CD14-positive monocyte (primary cell): ENCODE measurements at regions not wholly inside any gene's neighbourhood (a gene's known extent, or its start where the extent isn't known, plus 50 kb on each side); places are given as distances from the start of the nearest gene placed in this dataset.

ENCODE experiments used
- DNase-seq, 3 donors: peaks; one replicate each; pipeline ENCODE4 v3.0.0-alpha.2; 2011 to 2022
- H2AFZ ChIP-seq: 2 replicates; pipeline ENCODE4 v1.6.0; 2012; ENCODE audit warnings: mild to moderate bottlenecking, low read depth, low read length, inconsistent platforms; ENCODE audit not compliant: insufficient read depth, poor library complexity, severe bottlenecking
- H3K27ac ChIP-seq, 2 donors: 1 replicate in 1 of 2; 2 replicates in 1 of 2; pipeline ENCODE4 v1.5.1; 2012 to 2013; ENCODE audit warnings: low read length in 2 of 2, control low read depth in 1 of 2, inconsistent platforms in 1 of 2, low read depth in 1 of 2, mild to moderate bottlenecking in 1 of 2
- H3K27me3 ChIP-seq, 2 donors: one replicate each; pipeline versions ENCODE4 v1.6.0 to v1.6.1; 2011 to 2013; ENCODE audit warnings: low read length in 2 of 2; ENCODE audit not compliant: control insufficient read depth in 2 of 2, insufficient read depth in 2 of 2
- H3K36me3 ChIP-seq, 2 donors: replicated peaks in 1 of 2; 1 replicate in 1 of 2; 2 replicates in 1 of 2; pipeline versions ENCODE4 v1.5.1 to v1.6.1; 2012 to 2013; ENCODE audit warnings: low read length in 2 of 2, control low read depth in 1 of 2, inconsistent platforms in 1 of 2, mild to moderate bottlenecking in 1 of 2; ENCODE audit not compliant: insufficient read depth in 2 of 2, control insufficient read depth in 1 of 2
- H3K4me1 ChIP-seq, 2 donors: 1 replicate in 1 of 2; 2 replicates in 1 of 2; pipeline versions ENCODE4 v1.5.1 to v1.6.1; 2012 to 2013; ENCODE audit warnings: low read length in 2 of 2, control low read depth in 1 of 2, inconsistent platforms in 1 of 2, mild to moderate bottlenecking in 1 of 2, moderate library complexity in 1 of 2; ENCODE audit not compliant: insufficient read depth in 2 of 2, control insufficient read depth in 1 of 2
- H3K4me2 ChIP-seq: replicated peaks from 2 replicates; pipeline ENCODE3; 2012; ENCODE audit warnings: low read length, moderate library complexity, mild to moderate bottlenecking; ENCODE audit not compliant: poor library complexity, severe bottlenecking; ENCODE audit errors: extremely low read depth
- H3K4me3 ChIP-seq, 3 experiments: fragments of 200-600 bp in 1 of 3; sonication (generic) in 1 of 3; replicated peaks in 1 of 3; 1 replicate in 2 of 3; 2 replicates in 1 of 3; pipeline ENCODE4 v1.5.1; 2011 to 2013; ENCODE audit warnings: low read length in 3 of 3, mild to moderate bottlenecking in 3 of 3, control low read depth in 2 of 3, low read depth in 2 of 3, inconsistent platforms in 1 of 3, moderate library complexity in 1 of 3
- H3K79me2 ChIP-seq: 2 replicates; pipeline ENCODE4 v1.6.0; 2012; ENCODE audit warnings: mild to moderate bottlenecking, control low read depth, inconsistent platforms, low read length, moderate library complexity; ENCODE audit not compliant: insufficient read depth
- H3K9ac ChIP-seq: 2 replicates; pipeline ENCODE4 v1.6.0; 2017; ENCODE audit warnings: low read length, mild to moderate bottlenecking; ENCODE audit not compliant: insufficient read depth, poor library complexity, severe bottlenecking
- H3K9me3 ChIP-seq, 2 donors: replicated peaks in 1 of 2; 1 replicate in 1 of 2; 2 replicates in 1 of 2; pipeline versions ENCODE4 v1.5.1 to v1.6.1; 2012 to 2013; ENCODE audit warnings: low read length in 2 of 2, control low read depth in 1 of 2; ENCODE audit not compliant: control insufficient read depth in 1 of 2, insufficient read depth in 1 of 2
- H4K20me1 ChIP-seq: 2 replicates; pipeline ENCODE4 v1.6.0; 2012; ENCODE audit warnings: mild to moderate bottlenecking, low read length, control low read depth, moderate library complexity; ENCODE audit not compliant: insufficient read depth
- H3K27ac Mint-ChIP-seq, 7 donors: one replicate each; pipeline ENCODE4 v1.8.0; 2020; ENCODE audit warnings: mild to moderate bottlenecking in 7 of 7, mixed read lengths in 7 of 7, moderate library complexity in 6 of 7, inconsistent platforms in 2 of 7
- H3K27me3 Mint-ChIP-seq, 3 donors: one replicate each; pipeline ENCODE4 v1.8.0; 2021 to 2022; ENCODE audit warnings: low read depth in 3 of 3, mild to moderate bottlenecking in 3 of 3, mixed read lengths in 3 of 3, moderate library complexity in 3 of 3, inconsistent platforms in 1 of 3
- H3K36me3 Mint-ChIP-seq, 2 donors: one replicate each; pipeline ENCODE4 v1.8.0; 2020; ENCODE audit warnings: mixed read lengths in 2 of 2, inconsistent platforms in 1 of 2, mild to moderate bottlenecking in 1 of 2
- H3K4me1 Mint-ChIP-seq: one replicate; pipeline ENCODE4 v1.8.0; 2020; ENCODE audit warnings: mild to moderate bottlenecking, mixed read lengths
- H3K4me3 Mint-ChIP-seq, 2 donors: one replicate each; pipeline ENCODE4 v1.8.0; 2020; ENCODE audit warnings: mild to moderate bottlenecking in 2 of 2, mixed read lengths in 2 of 2, moderate library complexity in 1 of 2
- H3K9me3 Mint-ChIP-seq, 7 donors: one replicate each; pipeline ENCODE4 v1.8.0; 2020 to 2022; ENCODE audit warnings: mixed read lengths in 7 of 7, mild to moderate bottlenecking in 6 of 7, moderate library complexity in 6 of 7, inconsistent platforms in 2 of 7
- CTCF ChIP-seq: fragments of 200-600 bp; IDR thresholded peaks from one replicate; pipeline ENCODE4 v1.8.0; 2022; ENCODE audit warnings: antibody characterized with exemption, mild to moderate bottlenecking
- WGBS: methylation state at CpG from one replicate; pipeline ENCODE4 v1.1.5; 2013; ENCODE audit warnings: missing lambda C conversion rate; ENCODE audit not compliant: insufficient coverage; 5-methylcytosine and 5-hydroxymethylcytosine counted together
- intact Hi-C, 2 donors: fragments of 100-400 bp; cut with micrococcal nuclease; formaldehyde crosslinking; loops; one replicate each; pipeline versions ENCODE4 v1.15.0 to v1.15.1; 2023

GRCh38 chr6:167686204-167686893, 140.4 kb upstream of the AFDN start:
- H3K27ac ChIP-seq: no peak overlapping the region
- Mint-ChIP-seq H3K9me3 (peaks cover 2 to 16% (median 5%) of the 10 kb centered on the region in 7 donors), H3K27me3 (peaks cover 14 to 33% (median 33%) of the 10 kb centered on the region in 3 donors), H3K27ac (no peak overlapping the region), H3K36me3 (no peaks in the 10 kb centered on the region), H3K4me3 (no peak overlapping the region), H3K4me1 (no peaks in the 10 kb centered on the region)
- no peak overlapping the region for H3K4me2 ChIP-seq
- H3K79me2 ChIP-seq: no peaks in the 10 kb centered on the region
- H3K9me3 ChIP-seq: peaks cover 6 to 7% of the 10 kb centered on the region in 2 donors
- H3K27me3 ChIP-seq: peaks cover 0 to 11% of the 10 kb centered on the region in 2 donors
- H3K9ac ChIP-seq: no peak overlapping the region
- no peak overlapping the region for H3K4me3 ChIP-seq
- H3K4me1 ChIP-seq: no peaks in the 10 kb centered on the region
- DNase-seq: no peak
- intact Hi-C loops: no loop called here
- no peak for TF ChIP-seq CTCF
- no peaks in the 10 kb centered on the region for H4K20me1 ChIP-seq
- WGBS: 67% methylated on average over 7 of the region's 7 CpGs
- no peak overlapping the region for H2AFZ ChIP-seq
- H3K36me3 ChIP-seq: no peaks in the 10 kb centered on the region

GRCh38 chr6:167687116-167687725, 139.5 kb upstream of the AFDN start:
- Histone ChIP-seq H3K27ac (no peak overlapping the region), H3K27me3 (peaks cover 0 to 8% of the 10 kb centered on the region in 2 donors), H3K9ac (no peak overlapping the region), H3K36me3 (no peaks in the 10 kb centered on the region), H3K79me2 (no peaks in the 10 kb centered on the region), H3K4me1 (no peaks in the 10 kb centered on the region), H2AFZ (no peak overlapping the region), H3K9me3 (peaks cover 6 to 7% of the 10 kb centered on the region in 2 donors), H3K4me3 (no peak overlapping the region), H4K20me1 (no peaks in the 10 kb centered on the region), H3K4me2 (no peak overlapping the region)
- Mint-ChIP-seq H3K27me3 (peaks cover 13 to 31% (median 26%) of the 10 kb centered on the region in 3 donors), H3K4me3 (no peak overlapping the region), H3K9me3 (peaks cover 2 to 16% (median 5%) of the 10 kb centered on the region in 7 donors), H3K27ac (no peak overlapping the region), H3K36me3 (no peaks in the 10 kb centered on the region), H3K4me1 (peaks cover 2% of the 10 kb centered on the region)
- DNase-seq: no peak
- no peak for TF ChIP-seq CTCF
- intact Hi-C loops: no loop called here
- WGBS: 72% methylated on average over 18 of the region's 18 CpGs
